Stomach (tissue), 8 donors: ENCODE measurements at regions not wholly inside any gene's neighbourhood (a gene's known extent, or its start where the extent isn't known, plus 50 kb on each side); places are given as distances from the start of the nearest gene placed in this dataset.
"Not testable (repeated sequence)": the region's sequence is repeated elsewhere in the genome, so short reads cannot be mapped to it uniquely, and the experiment has no call there.

Source experiments
- DNase-seq, 2 donors: peaks; one replicate each; pipeline versions ENCODE4 v3.0.0 to v3.0.0-alpha.2; 2013 to 2019
- H3K27ac ChIP-seq, 5 donors: fragments of 200-600 bp in 4 of 5; sonication (generic) in 4 of 5; one replicate each; pipeline ENCODE4 v1.5.1; 2013 to 2019; ENCODE audit warnings: mild to moderate bottlenecking in 1 of 5, moderate library complexity in 1 of 5
- H3K27me3 ChIP-seq, 3 donors: fragments of 200-600 bp; sonication (generic); one replicate each; pipeline ENCODE4 v1.5.1; 2017 to 2019; ENCODE audit warnings: mixed run types in 1 of 3
- H3K36me3 ChIP-seq, 4 donors: fragments of 200-600 bp; sonication (generic); 1 replicate in 3 of 4; 2 replicates in 1 of 4; pipeline ENCODE4 v1.5.1; 2016 to 2019
- H3K4me1 ChIP-seq, 4 donors: fragments of 200-600 bp; sonication (generic); one replicate each; pipeline ENCODE4 v1.5.1; 2016 to 2019
- H3K4me3 ChIP-seq, 4 donors: fragments of 200-600 bp; sonication (generic) in 3 of 4; one replicate each; pipeline ENCODE4 v1.5.1; 2016 to 2019; ENCODE audit warnings: mild to moderate bottlenecking in 1 of 4
- H3K9me3 ChIP-seq, 4 donors: fragments of 200-600 bp; sonication (generic); one replicate each; pipeline ENCODE4 v1.5.1; 2016 to 2019
- EP300 ChIP-seq: sonication (generic); formaldehyde crosslinking; IDR thresholded peaks from one replicate; pipeline ENCODE4 v1.6.1; 2017; ENCODE audit warnings: antibody characterized with exemption
- POLR2A ChIP-seq, 4 donors: fragments of 450-650 bp; IDR thresholded peaks; one replicate each; pipeline ENCODE4 v1.6.1; 2016; ENCODE audit warnings: antibody characterized with exemption in 4 of 4, control low read depth in 2 of 4, mild to moderate bottlenecking in 1 of 4, moderate library complexity in 1 of 4
- POLR2AphosphoS5 ChIP-seq, 3 donors: sonication (generic); formaldehyde crosslinking; IDR thresholded peaks; one replicate each; pipeline ENCODE4 v1.6.1; 2016; ENCODE audit warnings: antibody characterized with exemption in 3 of 3
- WGBS, 5 donors: extraction: QIAGEN DNeasy Blood & Tissue Kit in 3 of 5; methylation state at CpG; one replicate each; pipeline versions ENCODE4 v1.1.5 to v1.1.7; 2013 to 2018; 5-methylcytosine and 5-hydroxymethylcytosine counted together
- intact Hi-C: fragments of 100-400 bp; cut with DNase I; formaldehyde crosslinking; loops from one replicate; pipeline ENCODE4 v1.15.1; 2023; ENCODE audit warnings: low total_unique reads
- TF ChIP-seq, protein P1 (sequence below), 7 experiments: fragments of 450-650 bp in 4 of 7; fragments of 200-600 bp in 3 of 7; sonication (generic) in 3 of 7; IDR thresholded peaks; one replicate each; pipeline ENCODE4 v1.5.1; 2016 to 2019; ENCODE audit warnings: antibody characterized with exemption in 7 of 7, control low read depth in 2 of 7, mild to moderate bottlenecking in 1 of 7
- donor health status: healthy with polysubstance abuse.
- donor health status: Bipolar disorder and iron deficiency.
- donor health status: healthy.

DNA sequence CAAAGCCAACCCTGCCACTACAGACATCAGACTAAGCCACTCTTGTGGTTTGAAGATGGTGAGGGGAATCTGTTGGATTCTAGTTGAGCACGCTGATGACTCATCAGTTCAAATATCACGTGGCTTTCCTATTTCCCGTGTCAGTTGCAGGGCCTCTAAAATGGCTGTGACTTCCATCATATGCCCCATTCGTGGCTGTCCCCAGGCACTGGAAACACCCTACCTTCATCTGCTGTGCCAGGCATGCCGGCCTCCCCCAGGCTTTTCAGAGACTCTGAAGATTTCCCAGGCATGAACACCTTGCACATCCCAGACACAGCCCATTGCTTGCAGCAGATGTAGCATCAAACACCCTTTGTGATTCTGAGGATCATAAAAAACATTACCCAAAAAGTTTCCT, 659.9 kb downstream of the UQCRFS1 start:
- Histone ChIP-seq H3K27me3 (no peaks in the 10 kb centered on the region), H3K4me1 (no peaks in the 10 kb centered on the region), H3K9me3 (no peaks in the 10 kb centered on the region), H3K4me3 (no peak overlapping the region), H3K36me3 (no peaks in the 10 kb centered on the region), H3K27ac (no peak overlapping the region)
- WGBS, 5 donors, result 67 to 80% (median 71%) methylated on average over 5 of the region's 5 CpGs
- intact Hi-C loops, result no loop called here
- TF ChIP-seq, protein P1, sequence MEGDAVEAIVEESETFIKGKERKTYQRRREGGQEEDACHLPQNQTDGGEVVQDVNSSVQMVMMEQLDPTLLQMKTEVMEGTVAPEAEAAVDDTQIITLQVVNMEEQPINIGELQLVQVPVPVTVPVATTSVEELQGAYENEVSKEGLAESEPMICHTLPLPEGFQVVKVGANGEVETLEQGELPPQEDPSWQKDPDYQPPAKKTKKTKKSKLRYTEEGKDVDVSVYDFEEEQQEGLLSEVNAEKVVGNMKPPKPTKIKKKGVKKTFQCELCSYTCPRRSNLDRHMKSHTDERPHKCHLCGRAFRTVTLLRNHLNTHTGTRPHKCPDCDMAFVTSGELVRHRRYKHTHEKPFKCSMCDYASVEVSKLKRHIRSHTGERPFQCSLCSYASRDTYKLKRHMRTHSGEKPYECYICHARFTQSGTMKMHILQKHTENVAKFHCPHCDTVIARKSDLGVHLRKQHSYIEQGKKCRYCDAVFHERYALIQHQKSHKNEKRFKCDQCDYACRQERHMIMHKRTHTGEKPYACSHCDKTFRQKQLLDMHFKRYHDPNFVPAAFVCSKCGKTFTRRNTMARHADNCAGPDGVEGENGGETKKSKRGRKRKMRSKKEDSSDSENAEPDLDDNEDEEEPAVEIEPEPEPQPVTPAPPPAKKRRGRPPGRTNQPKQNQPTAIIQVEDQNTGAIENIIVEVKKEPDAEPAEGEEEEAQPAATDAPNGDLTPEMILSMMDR (IDR thresholded peaks at IDR 0.05), result no peak
- TF ChIP-seq EP300, result no peak
- TF ChIP-seq POLR2AphosphoS5 (IDR thresholded peaks at IDR 0.05), result no peak
- TF ChIP-seq POLR2A (IDR thresholded peaks at IDR 0.05), result no peak
- no peak for DNase-seq

GRCh38 chr19:28549680-28550277, 663.2 kb downstream of the UQCRFS1 start:
- peak in 1 of 2 donors; percentile 20 for DNase-seq
- Histone ChIP-seq H3K27me3 (no peaks in the 10 kb centered on the region), H3K9me3 (no peaks in the 10 kb centered on the region), H3K27ac (no peak overlapping the region), H3K4me1 (no peaks in the 10 kb centered on the region), H3K36me3 (no peaks in the 10 kb centered on the region), H3K4me3 (no peak overlapping the region)
- TF ChIP-seq, protein P1 (IDR thresholded peaks at IDR 0.05), result no peak
- TF ChIP-seq POLR2A (IDR thresholded peaks at IDR 0.05) (no peak), POLR2AphosphoS5 (IDR thresholded peaks at IDR 0.05) (no peak), EP300 (no peak)
- WGBS, 5 donors, result 57 to 74% (median 59%) methylated on average over 7 of the region's 7 CpGs
- intact Hi-C loops, result no loop called here

DNA sequence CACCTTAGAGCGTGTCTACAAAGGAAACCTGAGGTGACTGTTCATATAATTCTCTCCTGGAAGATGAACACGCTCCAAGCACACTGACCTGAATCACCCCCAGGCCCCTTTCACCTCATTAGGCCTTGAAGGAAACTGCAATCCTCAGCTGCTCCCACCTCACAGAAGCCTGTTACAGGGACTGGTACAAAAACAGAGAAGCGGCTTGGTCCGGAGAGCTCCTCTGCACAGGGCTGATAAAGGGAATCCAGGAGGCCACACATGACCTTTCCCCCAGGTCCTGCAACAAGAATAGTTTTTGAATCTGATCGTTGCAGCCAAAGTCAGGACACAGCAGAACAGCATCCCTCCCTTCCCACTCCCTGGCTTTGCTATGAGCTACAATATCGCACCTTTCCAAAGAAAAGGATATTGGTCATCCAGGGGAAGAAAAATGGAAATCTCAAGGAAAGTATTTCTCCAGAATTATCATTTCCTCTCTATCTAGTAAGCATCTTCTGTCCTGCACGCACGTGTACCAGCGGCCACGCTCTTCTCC, 666.7 kb downstream of the UQCRFS1 start:
- no peak for TF ChIP-seq EP300
- TF ChIP-seq, protein P1 (IDR thresholded peaks at IDR 0.05), result no peak
- TF ChIP-seq POLR2AphosphoS5 (IDR thresholded peaks at IDR 0.05), result no peak
- no peak for TF ChIP-seq POLR2A (IDR thresholded peaks at IDR 0.05)
- WGBS, 5 donors, result 77 to 83% (median 83%) methylated on average over 10 of the region's 10 CpGs
- Histone ChIP-seq H3K4me1 (no peaks in the 10 kb centered on the region), H3K4me3 (no peak overlapping the region), H3K9me3 (no peaks in the 10 kb centered on the region), H3K36me3 (no peaks in the 10 kb centered on the region), H3K27me3 (no peaks in the 10 kb centered on the region), H3K27ac (no peak overlapping the region)
- intact Hi-C loops, result no loop called here
- DNase-seq, result no peak

GRCh38 chr19:28545397-28545796, 667.6 kb downstream of the UQCRFS1 start:
- H3K4me1 ChIP-seq, H3K9me3 ChIP-seq, H3K4me3 ChIP-seq, DNase-seq, intact Hi-C loops, H3K27me3 ChIP-seq, H3K27ac ChIP-seq, H3K36me3 ChIP-seq: not testable (repeated sequence)
- 84 to 92% (median 87%) methylated on average over 7 of the region's 7 CpGs for WGBS, 5 donors
